Lower leg skin (tissue), 3 donors: ENCODE measurements at regions not wholly inside any gene's neighbourhood (a gene's known extent, or its start where the extent isn't known, plus 50 kb on each side); places are given as distances from the start of the nearest gene placed in this dataset.

ENCODE experiments used
- CTCF ChIP-seq, 3 donors: fragments of 450-650 bp; IDR thresholded peaks; one replicate each; pipeline ENCODE4 v1.5.1; 2016; ENCODE audit warnings: antibody characterized with exemption in 3 of 3, mild to moderate bottlenecking in 3 of 3, moderate library complexity in 2 of 3
- POLR2A ChIP-seq, 2 donors: fragments of 450-650 bp; IDR thresholded peaks; one replicate each; pipeline ENCODE4 v1.6.1; 2016 to 2017; ENCODE audit warnings: antibody characterized with exemption in 2 of 2, mild to moderate bottlenecking in 1 of 2, moderate library complexity in 1 of 2

GRCh38 chr21:38032082-38032801 lies 116.0 kb upstream of the KCNJ6 start:
- TF ChIP-seq CTCF (IDR thresholded peaks at IDR 0.05) (no peak), POLR2A (IDR thresholded peaks at IDR 0.05) (no peak)
